Activated T-cell treated with anti-CD3 and anti-CD28 coated beads for 48 hours (primary cell): ENCODE measurements at regions not wholly inside any gene's neighbourhood (a gene's known extent, or its start where the extent isn't known, plus 50 kb on each side); places are given as distances from the start of the nearest gene placed in this dataset.
"Not testable (repeated sequence)": the region's sequence is repeated elsewhere in the genome, so short reads cannot be mapped to it uniquely, and the experiment has no call there.

Experiments used
- DNase-seq: peaks from one replicate; pipeline ENCODE4 v3.0.0-alpha.2; 2020; ENCODE audit warnings: low read depth

DNA sequence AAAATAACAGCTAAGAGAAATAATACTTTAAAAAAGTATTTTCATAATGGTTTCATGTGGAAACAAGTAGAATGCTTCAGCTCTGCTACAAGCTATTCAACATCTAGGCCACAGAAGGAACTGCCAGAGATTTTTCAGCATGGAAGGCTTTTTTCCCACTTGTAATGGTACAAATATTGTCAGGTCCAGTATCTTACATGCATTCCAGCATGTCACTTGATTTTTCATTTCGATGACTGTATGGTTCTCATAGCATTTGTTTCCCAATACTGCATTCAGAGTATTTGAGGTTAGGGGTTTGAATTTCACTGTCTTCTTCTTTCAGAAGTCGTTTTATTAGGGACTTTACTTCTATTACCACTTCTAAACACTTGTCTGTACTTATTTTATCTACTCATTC, 1701.5 kb upstream of the FLRT2 start:
- no peak for DNase-seq

DNA sequence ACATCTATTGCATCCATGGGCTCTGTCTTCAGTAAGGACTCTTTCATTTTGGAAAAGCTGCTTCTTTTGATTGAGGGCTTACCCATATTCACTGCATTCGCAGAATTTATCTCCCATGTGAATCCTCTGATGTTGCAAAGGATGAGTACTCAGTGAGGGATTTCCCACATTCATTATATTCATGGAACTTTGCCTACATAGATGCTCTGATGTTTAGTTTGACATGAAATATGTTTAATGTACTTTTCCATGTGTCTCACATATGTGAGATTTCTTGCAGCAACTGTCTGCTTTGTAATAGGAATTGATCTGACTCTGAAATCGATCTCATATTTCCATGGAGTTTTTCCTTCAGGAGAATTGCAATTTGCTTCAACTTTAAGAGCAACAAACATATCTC, 1699.6 kb upstream of the FLRT2 start:
- no peak for DNase-seq

DNA sequence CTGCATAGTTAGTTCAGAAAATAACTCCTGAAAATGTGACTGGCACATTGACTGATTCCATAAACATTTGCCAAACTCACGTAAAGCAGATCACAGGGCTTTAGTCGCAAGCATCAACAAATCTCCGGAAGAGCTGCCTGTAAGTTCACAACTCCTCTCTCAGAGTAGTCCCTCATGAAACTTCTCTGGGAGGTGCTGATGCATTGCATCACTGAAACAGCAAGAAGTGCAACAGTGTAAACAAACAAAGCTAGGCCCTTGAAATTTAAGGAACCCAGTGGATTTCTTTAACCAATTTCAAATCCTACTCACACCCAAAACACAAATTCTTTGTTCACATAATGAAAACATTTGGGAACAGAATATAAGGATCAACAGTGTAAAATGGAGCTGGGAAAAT, 1691.7 kb upstream of the FLRT2 start:
- no peak for DNase-seq

DNA sequence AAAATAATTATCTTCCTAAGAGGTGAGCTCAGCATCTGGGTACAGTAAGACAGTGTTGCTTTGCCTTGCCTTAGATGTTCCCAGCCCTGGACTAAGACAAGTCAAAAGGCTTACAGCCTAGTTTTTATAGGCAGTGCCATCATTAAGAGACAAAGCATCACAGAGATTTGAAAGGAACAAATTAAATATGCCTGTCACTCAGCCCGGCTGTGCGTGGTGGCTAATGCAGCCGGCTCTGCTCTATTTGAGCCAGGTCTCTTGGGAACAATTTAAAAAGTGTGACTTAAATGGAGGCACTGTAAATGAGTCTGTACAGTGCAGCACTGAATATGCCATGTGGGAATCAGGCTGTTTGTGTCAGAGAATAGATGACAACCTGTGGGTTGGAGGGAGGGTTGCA, 1687.4 kb upstream of the FLRT2 start:
- DNase-seq: no peak

DNA sequence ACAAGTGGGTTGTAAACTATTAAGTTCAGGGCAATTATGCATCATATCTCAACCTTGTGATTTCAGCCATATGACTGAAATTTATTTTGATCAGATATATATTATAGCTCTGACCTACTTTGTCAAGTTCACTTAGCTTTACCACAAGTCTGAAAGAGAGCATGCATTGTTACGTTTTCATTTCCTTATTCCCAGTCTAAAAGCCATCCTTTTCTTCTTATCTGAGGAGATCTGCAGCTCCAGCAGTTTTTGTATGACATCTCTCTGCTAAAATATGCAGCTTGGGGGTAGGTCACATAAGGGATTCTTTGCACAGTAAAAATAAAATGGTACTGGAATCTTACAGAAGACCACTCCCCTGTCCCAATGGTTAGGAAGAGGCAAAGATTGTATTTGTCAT, 1682.8 kb upstream of the FLRT2 start:
- DNase-seq: no peak

DNA sequence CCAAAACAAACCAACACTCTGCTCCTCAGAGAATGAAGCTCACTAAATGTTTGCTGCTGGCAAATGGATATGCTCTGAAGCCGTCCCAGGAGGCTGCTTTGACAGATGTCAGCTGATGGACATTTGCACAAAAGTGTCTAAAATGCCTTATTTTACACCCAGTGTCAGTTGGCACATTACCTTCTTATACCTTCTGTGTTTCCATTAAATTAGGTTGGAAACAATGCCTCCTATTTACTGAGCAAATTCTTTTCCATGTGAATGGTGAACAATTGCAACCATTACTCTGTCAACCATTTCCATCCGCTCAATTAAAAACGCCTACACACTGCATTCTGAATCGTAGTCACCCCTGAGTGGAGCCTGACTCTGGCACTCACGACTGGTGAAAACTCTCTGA, 1679.9 kb upstream of the FLRT2 start:
- no peak for DNase-seq

DNA sequence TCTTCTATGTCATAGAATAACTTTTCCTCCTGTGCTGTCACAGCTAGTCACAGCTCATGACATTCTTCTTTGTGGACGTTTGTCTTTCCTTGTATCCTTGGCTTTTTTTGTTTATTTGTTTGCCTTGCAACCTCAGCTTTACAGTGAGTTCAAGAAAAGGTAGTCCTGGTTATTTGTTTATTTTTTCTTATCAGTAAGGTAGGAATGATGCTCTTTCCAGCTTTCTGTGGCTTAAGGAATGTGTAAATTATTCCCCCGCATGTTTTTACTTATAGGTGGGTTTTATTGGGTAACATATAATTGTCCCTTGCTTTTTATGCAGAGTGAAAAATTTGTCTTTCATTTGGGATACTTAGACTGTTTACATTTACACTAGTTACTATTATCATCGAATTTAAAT, 1673.6 kb upstream of the FLRT2 start:
- no peak for DNase-seq

DNA sequence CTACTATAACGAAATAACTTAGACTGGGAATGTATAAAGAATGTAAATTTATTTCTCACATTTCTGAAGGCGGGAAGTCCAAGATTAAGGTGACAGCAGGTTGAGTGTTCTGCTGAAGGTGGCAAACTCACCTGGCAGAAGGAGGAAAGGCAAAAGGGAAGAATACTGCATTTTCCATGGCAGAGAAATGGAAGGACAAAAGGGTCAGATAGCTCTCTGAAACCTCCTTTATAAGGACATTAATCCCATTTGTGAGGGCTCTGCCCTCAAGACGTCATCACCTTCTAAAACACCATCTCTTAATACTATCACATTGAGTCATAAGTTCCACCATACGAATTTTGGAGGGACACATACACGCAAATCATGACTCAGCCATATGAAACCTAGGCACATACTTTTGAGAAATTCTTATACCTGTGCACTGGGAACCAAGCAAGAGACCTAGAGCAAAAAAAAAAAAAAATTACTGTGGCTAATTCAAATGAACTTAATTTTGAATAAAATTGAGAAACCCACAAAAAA, 1669.3 kb upstream of the FLRT2 start:
- no peak for DNase-seq

DNA sequence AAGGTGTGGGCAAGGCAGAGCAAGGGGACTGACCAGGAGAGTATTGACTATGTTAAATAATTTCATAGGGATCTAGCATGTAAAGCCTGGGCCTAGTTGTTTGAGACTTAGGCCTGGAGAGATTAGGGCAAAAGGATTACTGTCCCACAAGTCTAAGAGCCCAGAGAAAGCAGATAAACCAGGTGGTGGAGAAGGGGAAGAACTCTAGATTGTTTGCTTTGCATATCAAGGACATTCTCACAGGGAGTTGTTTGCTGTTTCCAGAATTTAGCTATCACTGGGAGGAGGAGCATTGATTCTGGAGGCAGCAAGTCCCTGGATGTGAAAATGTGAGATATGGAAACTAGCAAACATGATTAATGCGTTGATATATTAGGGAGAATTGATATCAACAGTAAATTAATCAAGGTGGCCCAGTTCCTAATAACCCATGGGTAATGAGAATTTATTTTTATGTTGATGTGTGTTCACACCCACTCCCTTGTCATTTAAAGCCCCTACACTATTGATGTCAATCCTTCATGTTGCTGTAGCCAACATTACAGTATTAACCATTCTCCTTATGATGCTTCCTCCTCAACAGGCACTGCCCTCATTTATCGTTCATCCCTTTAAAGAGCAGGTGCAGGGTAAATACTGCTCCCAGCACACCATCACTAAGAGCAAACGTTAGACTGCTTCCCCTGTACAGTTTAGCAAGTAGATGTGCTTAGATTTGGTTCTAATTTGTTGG, 1666.7 kb upstream of the FLRT2 start:
- no peak for DNase-seq

DNA sequence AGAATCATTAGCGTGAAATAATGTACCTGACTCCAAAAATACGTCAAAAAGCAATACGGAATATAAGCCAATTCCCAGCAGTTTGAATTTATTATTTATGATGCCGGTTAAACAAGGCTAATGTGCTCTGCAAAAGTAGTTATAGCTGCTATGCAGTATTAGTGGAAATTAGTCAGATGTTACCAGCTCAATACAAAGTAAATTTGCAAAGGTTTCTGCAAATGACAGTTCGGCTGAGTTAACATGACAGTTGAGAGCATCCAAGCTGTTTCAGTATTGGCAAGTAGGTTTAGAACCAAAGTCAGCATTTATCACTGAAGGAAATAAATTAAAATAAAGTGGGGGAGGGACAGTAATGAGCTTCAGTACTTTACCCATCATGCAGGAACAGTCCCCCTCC, 1665.8 kb upstream of the FLRT2 start:
- no peak for DNase-seq

DNA sequence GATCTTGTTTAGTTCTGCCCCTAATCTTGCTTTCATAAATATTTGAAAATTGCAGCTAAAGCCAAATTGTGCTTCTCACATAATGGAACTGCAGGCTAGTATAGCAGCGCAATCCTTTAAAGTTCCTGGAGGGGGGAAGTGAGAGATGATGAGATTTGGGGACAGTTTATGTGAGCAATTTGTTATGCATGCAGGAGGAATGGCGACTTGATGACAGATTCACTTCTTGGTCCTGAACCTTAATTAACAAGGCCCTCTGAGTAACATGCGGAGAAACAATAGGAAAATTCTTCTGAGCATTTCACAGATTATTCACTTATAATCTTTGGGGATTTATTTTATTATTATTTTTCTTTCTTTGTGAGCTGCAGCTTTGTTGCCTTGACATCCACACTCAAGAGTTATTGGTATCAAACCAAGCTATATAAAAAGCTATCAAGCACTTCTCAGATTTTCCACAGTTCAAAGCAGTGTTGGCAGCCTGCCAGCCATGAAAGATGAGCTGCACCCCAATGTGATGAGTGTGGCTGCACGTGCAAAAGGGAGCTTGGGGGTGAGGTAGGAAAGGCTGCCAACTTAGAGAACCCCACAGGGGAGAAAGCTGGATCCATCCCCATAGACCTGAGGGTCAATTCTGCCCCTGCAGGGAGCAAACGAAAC, 1662.2 kb upstream of the FLRT2 start:
- DNase-seq: no peak

DNA sequence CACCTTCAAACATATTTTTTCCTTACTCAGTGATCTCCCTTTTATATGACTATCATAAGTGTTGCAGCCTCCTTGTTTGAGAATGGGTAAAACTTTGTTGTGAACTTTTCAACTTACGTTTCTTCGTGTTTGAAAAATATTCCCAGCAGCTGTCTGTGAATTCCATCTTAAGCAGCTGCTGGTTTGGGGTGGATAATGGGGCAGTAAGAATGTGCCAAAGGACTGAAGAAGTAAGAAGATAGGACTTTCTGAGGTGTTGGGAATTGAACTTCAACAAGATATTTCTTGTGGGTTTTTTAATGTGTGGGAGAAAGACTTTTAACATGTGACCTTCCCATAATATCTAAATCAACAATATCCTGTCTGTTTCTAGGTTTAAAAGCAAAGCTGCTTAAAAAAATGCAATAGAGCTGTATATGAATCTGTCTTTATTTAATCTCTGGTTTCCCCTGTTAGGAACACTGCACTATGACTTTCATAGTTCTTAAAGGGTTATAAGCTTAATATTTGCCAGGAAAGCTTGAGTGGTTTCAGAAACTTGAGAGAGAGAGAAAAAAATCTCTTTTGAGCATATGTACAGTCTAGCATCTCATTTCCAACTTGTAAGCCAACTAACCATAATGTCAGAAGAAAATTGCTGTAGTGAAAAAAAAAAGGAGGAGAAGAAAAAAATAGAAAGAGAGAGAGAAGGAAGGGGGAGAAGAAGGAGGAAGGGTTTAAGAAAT, 1659.2 kb upstream of the FLRT2 start:
- DNase-seq: no peak

DNA sequence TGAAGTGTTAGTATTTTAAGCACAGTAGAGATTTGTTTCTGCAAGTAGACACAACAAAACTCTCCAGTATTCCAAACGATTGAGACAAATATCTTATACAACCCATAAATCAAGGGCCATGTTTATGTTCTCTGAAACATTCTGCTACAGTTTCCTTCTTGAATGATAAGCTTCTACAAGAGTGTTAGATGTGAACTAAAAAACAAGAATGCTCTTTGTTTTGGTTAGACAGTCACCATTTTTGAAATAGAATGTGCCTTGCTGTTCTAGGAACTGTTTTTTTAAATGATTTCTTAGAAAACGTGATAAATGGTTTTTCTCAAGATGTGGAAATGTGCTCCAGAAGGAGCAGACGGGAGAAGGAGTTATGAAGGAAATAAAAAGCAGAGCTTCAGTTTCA, 1656.3 kb upstream of the FLRT2 start:
- no peak for DNase-seq

DNA sequence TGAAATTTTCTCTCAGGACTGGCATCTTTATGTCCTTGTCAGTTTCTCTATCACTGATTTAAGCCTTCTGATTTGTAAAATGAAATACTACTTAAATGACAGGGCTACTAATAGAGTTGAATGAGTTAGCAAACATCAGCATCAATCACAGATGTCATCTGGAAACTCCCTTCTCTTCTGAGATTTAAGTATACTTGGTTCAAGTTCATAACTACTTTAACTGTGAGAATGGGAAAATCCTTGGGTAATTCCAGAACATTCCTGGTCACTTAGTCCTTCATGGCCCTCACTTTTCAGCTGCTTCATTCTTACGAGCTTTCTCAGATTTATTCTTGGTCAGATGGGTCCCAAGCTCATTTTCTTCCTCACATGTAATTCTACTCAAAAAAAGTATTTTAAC, 1655.3 kb upstream of the FLRT2 start:
- no peak for DNase-seq

DNA sequence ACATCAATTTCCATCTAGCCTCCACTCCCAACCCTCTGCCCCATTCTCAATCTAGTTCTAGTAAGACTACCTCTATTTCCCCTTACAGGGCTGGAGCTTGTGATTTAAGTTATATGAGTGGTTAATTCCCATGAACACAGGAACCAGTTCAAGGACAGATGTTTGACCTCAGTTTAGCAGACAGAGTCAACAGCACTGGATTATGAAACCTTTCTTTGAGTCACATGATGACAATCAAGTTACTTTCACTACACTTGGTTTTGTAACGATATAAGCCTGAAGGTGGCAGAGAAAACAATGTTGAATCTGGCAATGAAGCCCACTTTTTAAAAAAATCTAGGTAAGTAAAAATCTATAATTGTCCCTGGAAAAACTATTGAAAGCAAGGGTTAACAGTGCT, 1646.2 kb upstream of the FLRT2 start:
- DNase-seq: no peak

DNA sequence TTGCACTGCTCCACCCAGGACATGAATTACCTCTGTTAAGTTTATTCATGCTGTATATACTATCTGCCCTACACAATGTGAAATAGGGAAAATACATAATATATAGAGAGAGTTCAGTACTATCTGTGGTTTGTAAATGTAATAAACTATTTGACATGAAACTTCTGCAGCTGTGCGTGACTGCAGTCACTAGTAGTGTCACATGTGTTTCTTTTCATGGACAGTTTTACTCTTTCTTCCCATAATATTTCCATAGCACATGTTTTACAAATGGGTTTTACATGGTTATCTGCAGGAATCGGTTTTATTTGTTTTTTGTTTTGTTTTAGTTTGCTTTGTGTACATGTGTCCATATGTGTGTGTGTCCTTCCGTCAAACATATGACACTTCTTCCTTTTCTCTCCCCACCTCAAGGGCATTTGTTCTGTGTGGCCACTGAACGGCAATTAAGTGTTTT, 1644.1 kb upstream of the FLRT2 start:
- DNase-seq: no peak

DNA sequence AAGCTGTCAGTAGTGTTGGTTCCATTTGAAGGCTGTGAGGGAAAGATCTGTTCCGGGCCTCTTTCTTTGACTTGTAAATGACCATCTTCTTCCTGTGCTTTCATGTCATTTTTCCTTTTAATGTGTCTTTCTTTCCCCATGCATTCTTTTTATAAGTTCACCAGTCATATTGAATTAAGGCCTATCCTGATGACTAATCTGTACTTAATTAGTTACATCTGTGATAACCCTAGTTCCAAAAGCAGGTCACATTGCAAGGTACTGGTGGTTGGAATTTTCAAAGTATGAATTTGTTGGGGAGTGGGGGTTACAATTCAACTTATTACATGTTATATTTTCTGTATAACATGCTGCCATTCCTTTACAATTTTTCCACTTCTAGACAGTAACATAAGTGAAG, 1642.1 kb upstream of the FLRT2 start:
- no peak for DNase-seq

DNA sequence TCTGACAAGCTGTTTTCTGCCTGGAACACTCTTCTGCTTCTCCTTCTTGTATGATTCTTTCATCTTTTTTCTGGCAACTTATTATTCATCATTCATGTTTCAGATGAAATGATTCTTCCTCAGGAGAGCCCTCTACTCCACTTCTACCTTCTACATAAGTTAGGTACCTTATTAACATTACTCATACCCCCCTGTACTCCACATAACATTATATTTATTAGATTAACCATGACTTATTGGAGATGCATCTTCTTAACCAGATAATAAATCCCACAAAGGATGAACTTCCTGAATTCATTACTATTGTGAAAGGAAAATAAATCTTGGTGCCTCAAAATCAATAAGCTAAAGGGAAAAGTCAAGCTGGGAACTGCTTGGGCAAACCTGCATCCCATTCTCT, 1636.5 kb upstream of the FLRT2 start:
- DNase-seq: no peak

DNA sequence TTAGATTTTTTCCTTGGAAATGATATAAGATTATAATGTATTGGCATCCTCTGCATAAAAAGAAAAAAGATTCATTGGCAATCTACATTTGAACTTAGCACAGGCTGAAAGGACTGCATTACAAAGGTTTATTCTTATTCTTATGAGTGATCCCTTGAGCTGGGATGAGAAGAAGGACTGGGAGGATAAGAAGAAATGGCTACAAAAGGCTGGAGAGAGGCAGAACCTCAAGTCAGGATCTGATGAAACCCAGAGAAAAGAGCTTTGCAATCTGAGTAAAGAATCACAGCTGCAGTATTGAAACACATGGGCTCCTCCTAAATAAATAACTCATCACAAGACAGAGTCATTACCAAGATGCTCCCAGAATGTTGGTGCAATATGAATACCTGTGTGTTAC, 1635.4 kb upstream of the FLRT2 start:
- no peak for DNase-seq

DNA sequence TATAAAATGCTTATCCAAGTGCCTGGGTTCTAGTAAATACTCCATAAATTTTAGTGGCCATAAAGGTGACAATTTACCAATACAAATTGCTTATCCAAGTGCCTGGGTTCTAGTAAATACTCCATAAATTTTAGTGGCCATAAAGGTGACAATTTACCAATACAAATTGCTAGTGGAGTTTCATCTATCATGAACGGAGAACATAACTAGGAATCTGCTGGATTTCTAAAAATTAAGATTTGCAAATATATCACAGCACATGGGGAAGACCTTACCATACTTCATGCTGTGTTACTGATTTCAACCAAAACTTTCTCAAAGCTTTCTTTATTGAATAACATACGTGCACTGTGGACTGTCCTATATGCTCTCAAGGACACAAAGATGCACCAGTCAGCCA, 1631.4 kb upstream of the FLRT2 start:
- not testable (repeated sequence) for DNase-seq

DNA sequence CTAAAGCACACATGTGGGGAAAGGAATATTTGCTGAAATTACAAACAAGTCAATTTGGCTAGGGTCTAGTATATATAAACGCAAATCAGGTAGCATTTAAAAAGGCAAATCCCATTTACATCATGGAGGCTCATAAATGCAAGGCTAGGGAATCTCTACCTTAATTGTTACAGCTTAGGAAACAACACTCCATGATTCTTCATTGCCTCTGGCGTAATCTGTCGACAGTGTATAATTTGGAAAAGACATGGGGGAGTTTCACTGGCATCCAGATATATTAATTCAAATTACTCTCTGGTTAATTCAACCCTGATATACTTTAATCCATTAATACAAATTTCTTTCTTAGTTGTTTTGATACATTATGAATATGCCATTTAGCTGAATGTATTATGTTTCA, 1630.2 kb upstream of the FLRT2 start:
- DNase-seq: no peak

DNA sequence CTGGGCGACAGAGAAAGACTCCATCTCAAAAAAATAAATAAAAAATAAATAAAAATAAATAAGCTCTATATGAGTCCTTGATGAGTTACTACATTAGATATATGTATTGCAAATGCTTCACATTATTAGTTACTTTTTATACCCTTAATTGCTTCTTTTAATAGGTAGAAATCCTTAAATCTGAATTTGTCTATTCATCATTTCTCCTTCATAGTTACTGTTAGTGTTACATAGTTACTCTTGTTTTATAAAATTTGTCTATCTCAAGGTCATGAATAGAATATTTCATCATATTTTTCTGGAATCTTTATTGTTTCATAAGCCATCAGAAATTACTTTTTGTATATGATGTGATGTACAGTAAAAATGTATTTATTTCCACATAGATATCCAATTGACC, 1624.8 kb upstream of the FLRT2 start:
- no peak for DNase-seq

DNA sequence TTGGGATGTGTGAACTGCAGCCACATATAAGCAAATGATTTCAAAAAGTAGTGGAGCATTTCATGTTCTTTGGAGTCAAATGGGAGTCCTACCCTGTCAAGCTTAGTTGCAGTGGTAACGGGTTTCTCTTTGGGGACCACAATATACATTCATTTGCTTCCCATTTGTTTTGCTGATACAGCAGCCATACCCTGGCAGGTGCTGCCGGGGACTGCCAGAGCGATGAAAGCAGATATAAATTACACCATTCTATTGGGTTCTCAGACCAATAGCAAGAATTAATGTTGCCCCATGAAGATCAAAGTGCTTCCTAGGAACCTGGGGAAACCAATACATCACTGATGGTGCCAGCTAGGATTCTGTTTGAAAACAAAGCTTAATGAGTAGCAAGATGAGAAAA, 1621.5 kb upstream of the FLRT2 start:
- DNase-seq: no peak
